LNCaP clone FGC (cell line): ENCODE measurements at regions not wholly inside any gene's neighbourhood (a gene's known extent, or its start where the extent isn't known, plus 50 kb on each side); places are given as distances from the start of the nearest gene placed in this dataset.

ENCODE experiments used
- DNase-seq: peaks from one replicate; pipeline ENCODE4 v3.0.0-alpha.2; 2011; ENCODE audit warnings: low read depth
- H3K4me3 ChIP-seq: 2 replicates; pipeline ENCODE4 v1.5.1; 2011; ENCODE audit warnings: mild to moderate bottlenecking, low read depth, low read length, control low read depth
- CTCF ChIP-seq: IDR thresholded peaks from 2 replicates; pipeline ENCODE4 v1.5.1; 2012; ENCODE audit warnings: mild to moderate bottlenecking; ENCODE audit not compliant: control insufficient read depth, insufficient read depth; ENCODE audit errors: extremely low read depth

DNA sequence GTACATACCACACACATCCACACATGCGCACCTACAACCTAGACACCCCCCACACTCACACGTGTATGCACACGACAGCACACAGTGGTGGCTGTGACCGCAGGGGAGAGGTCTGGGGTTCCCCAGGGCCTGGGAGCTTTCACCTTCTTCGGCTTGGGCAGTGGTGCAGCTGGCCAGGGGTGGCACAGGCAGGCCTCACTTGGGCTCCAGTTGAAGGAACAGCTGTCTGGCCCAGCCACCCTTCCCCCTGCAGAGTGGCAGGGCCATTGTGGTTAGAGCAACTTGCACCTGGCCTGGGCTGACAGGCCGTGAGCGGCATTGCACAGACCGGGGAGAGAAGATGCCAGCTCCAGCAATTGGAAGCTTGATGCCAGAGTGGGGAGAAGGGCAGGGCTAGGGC is 114.5 kb upstream of the GSE1 start:
- TF ChIP-seq CTCF, result no peak
- DNase-seq, result no peak
- no peak overlapping the region for H3K4me3 ChIP-seq

GRCh38 chr16:85500220-85500619 is 112.9 kb upstream of the GSE1 start:
- no peak for TF ChIP-seq CTCF
- no peak for DNase-seq
- no peak overlapping the region for H3K4me3 ChIP-seq

DNA sequence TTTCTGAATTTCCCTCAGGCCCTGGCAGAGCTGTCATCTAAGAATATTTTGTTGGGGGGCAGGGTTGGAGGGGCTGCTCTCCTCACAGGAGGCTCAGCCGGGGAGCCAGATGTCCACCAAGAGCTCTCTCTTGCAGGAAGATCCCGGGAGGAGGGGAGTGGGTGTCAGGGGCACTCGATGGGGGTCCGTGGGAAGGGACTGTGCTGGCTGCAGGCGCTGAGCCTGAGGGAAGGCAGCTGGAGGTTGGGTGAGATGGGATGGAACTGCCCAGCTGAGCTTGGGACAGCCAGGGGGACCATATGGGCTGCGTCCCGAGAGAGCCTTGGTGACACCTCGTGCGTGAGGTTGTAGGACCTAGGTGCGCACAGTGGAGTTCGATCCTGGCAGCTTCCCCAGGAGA is 111.2 kb upstream of the GSE1 start:
- DNase-seq, result no peak
- no peak for TF ChIP-seq CTCF
- no peak overlapping the region for H3K4me3 ChIP-seq

GRCh38 chr16:85502357-85502756 is 110.8 kb upstream of the GSE1 start:
- TF ChIP-seq CTCF, result no peak
- no peak overlapping the region for H3K4me3 ChIP-seq
- no peak for DNase-seq

DNA sequence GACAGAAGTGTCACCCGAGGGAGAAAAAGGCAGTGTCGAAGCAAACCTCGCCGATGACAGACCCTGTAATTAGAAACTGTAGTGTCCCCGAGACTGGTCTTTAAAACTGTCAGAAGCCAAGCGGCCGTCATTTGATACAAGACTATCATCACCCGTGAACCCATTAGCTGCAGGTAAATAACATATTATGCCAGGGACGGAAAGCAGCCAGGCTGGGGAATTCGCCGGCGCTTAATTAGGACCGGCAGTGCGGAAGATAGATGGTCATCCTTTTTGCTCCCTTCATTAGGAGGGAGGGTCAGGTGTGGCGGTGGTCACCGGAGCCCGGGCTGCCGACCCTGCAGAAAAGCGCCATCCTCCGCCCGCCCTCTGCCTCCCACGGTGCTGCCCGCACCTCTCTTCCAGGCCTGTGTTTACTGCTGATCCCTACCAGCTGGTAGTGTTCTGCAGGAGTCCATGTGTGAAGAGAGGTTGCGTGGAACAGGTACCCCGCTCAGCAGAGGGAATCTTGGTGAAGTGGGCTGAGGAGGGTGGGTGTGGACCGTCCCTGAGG is 109.4 kb upstream of the GSE1 start:
- DNase-seq, result no peak
- H3K4me3 ChIP-seq, result no peak overlapping the region
- no peak for TF ChIP-seq CTCF

GRCh38 chr16:85504242-85504641 is 108.9 kb upstream of the GSE1 start:
- H3K4me3 ChIP-seq, result no peak overlapping the region
- no peak for TF ChIP-seq CTCF
- no peak for DNase-seq
